AG04449 (cell line): ENCODE measurements at regions not wholly inside any gene's neighbourhood (a gene's known extent, or its start where the extent isn't known, plus 50 kb on each side); places are given as distances from the start of the nearest gene placed in this dataset.

Experiments
- CTCF ChIA-PET: fragments of 350-600 bp; formaldehyde crosslinking; extraction: SDS; loops from one replicate; lab custom pipeline; 2021; ENCODE audit warnings: antibody characterized with exemption; lab: Yijun Ruan, JAX
- POLR2A ChIA-PET: fragments of 400-600, 350-600 bp; formaldehyde crosslinking; extraction: SDS; loops from one replicate; lab custom pipeline; 2020; ENCODE audit warnings: antibody characterized with exemption, inconsistent platforms; lab: Yijun Ruan, JAX
- DNase-seq: peaks from one replicate; pipeline ENCODE4 v3.0.0-alpha.2; 2010; ENCODE audit warnings: low read depth, low spot score
- H3K4me3 ChIP-seq: 2 replicates; pipeline ENCODE4 v1.5.1; 2011; ENCODE audit warnings: low read depth, mild to moderate bottlenecking, control low read depth, low read length
- CTCF ChIP-seq: IDR thresholded peaks from one replicate; pipeline ENCODE4 v1.5.1; 2011; ENCODE audit warnings: mild to moderate bottlenecking, moderate library complexity, low read length, control low read depth, inconsistent platforms; ENCODE audit not compliant: insufficient read depth; ENCODE audit errors: missing control alignments

- ChIA-PET POLR2A (no interaction called here), CTCF (interaction anchor here (0.7 to 1.2 kb wide), 2 partner anchors 20 to 23 kb away, joined by 3 read pairs; no protein-coding TSS in a partner anchor)
- TF ChIP-seq CTCF: no peak
- DNase-seq: no peak
- H3K4me3 ChIP-seq: no peak overlapping the region
Measured at GRCh38 chr2:19774805-19775176, 127.0 kb downstream of the TTC32 start.

GRCh38 chr2:19772981-19773380 lies 128.8 kb downstream of the TTC32 start:
- H3K4me3 ChIP-seq: no peak overlapping the region
- CTCF ChIA-PET: interaction anchor here (0.8 to 1.6 kb wide), 3 partner anchors 11 to 90 kb away, joined by 3 to 6 read pairs (median 3); no protein-coding TSS in a partner anchor
- TF ChIP-seq CTCF: no peak
- no peak for DNase-seq
- POLR2A ChIA-PET: no interaction called here

GRCh38 chr2:19769513-19769912 lies 132.3 kb downstream of the TTC32 start:
- ChIA-PET CTCF (interaction anchor here (1.0 kb wide), 1 partner anchor 9 kb away, joined by 4 read pairs; no protein-coding TSS in a partner anchor), POLR2A (no interaction called here)
- DNase-seq: no peak
- no peak overlapping the region for H3K4me3 ChIP-seq
- TF ChIP-seq CTCF: no peak

- no peak for DNase-seq
- CTCF ChIA-PET: no interaction called here
Measured at GRCh38 chr2:19767899-19768298, 133.9 kb downstream of the TTC32 start.

GRCh38 chr2:19764998-19765397 lies 136.8 kb downstream of the TTC32 start:
- CTCF ChIA-PET: interaction anchor here (1.1 kb wide), 1 partner anchor 18 kb away, joined by 3 read pairs; no protein-coding TSS in a partner anchor

More at GRCh38 chr2:19767899-19768298, 133.9 kb downstream of the TTC32 start:
- TF ChIP-seq CTCF: no peak
- POLR2A ChIA-PET: no interaction called here
- no peak overlapping the region for H3K4me3 ChIP-seq

GRCh38 chr2:19763731-19764130 lies 138.1 kb downstream of the TTC32 start:
- ChIA-PET POLR2A (no interaction called here), CTCF (interaction anchor here (1.1 kb wide), 1 partner anchor 17 kb away, joined by 3 read pairs; no protein-coding TSS in a partner anchor)
- DNase-seq: no peak
- H3K4me3 ChIP-seq: no peak overlapping the region
- no peak for TF ChIP-seq CTCF

More at GRCh38 chr2:19764998-19765397, 136.8 kb downstream of the TTC32 start:
- no peak overlapping the region for H3K4me3 ChIP-seq
- TF ChIP-seq CTCF: no peak
- DNase-seq: no peak
- POLR2A ChIA-PET: no interaction called here
